ENCODE measurements at regions not wholly inside any gene's neighbourhood (a gene's known extent, or its start where the extent isn't known, plus 50 kb on each side); places are given as distances from the start of the nearest gene placed in this dataset.

DNA sequence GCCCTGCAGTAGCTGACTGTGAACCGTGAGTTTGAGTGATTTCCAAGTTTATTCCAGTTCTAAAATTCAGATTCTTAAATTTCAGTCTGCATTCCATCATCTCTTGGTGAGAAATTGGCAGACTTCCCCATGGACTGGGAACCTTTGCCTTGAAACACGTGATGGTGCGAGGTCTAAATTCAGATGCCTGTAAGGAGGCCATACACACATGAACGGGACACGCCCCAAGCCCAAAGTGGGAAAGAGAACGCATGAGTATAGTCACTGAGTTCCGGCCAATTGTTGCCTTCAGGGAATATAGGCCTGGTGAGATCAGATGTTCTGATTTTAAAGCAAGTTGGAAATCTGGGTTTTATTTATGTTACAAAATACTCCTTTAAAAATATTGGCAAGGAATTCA, 1084.4 kb upstream of the WWC1 start:
- DNase-seq: no peak

DNA sequence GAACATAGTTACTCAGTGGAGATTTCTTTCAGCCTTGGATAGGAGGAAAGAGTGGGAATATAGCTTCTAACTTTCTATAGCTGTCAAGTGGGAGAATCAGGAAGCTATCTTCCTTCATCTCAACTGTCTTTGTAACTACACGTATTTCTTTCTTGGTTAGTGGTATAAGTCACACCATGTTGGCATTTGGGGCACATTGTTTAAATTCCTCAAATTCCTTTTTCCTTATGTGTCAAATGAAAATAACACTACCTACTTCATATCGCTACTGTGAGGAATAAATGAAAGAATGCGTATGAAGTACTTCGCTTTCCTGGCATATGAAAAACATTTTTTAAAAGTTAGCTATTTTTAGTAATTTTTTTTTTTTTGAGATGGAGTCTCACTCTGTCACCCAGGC, 1082.5 kb upstream of the WWC1 start:
- no peak for DNase-seq

DNA sequence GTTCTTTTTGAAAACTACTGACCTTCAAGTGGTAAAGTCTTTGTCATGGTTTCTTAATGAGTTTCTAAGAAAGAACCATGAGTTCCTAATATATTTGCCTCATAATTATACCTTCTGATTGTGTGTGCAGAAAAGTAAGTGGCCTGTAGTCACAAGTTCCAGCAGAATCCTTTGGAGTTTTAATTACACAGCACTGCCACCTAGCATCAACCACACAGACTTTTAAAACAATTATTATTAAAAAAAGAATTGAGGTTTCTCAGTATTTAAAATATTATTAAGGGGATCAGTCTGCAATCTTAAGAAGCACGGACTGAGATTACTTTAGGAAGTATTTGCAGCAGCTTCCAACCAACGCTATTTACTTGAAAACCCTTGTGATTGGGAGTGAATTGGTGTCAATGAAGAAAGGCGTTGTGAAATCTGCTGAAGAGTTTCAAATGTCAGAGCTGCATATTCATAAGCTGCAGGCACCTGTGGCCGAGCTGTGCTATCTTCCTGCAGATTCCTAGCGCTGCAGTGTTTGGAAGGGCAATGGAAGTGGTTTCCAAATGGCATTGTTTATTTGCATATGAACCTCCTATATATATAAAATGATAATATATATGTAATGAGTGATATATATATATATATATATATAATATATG, 1074.2 kb upstream of the WWC1 start:
- DNase-seq: no peak

DNA sequence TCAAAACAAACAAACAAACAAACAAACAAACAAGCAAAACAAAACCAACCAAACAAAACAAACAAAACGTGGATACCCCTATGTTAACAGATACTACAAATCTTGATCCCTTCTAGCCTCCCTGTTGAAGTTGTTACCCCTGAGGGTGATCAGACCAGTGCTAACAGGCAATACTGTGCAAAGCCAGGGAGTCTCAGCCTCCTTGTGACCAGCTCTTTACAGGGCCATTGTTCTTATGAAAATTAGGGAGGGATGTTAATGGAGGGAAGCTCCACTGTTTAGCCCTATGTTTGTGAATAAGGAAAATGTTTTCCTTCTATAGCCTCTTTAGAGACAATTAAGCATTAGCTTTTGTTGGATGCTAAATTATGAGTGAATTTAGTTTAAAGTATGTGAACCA, 1072.1 kb upstream of the WWC1 start:
- no peak for DNase-seq

DNA sequence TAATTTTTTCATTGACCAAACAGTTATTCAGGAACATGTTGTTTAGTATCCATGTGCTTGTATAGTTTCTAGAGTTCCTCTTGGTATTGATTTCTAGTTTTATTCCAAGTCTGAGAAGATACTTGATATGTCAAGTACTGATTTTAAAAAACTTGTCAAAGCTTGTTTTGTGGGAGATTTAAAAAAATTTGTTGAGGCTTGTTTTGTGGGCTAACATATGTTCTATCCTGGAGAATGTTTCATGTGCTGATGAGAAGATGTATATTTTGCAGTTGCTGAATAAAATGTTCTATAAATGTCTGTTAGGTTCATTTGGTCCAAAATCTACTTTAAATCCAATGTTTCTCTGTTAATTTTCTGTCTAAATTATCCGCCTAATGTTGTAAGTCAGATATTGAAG, 1065.1 kb upstream of the WWC1 start:
- no peak for DNase-seq

DNA sequence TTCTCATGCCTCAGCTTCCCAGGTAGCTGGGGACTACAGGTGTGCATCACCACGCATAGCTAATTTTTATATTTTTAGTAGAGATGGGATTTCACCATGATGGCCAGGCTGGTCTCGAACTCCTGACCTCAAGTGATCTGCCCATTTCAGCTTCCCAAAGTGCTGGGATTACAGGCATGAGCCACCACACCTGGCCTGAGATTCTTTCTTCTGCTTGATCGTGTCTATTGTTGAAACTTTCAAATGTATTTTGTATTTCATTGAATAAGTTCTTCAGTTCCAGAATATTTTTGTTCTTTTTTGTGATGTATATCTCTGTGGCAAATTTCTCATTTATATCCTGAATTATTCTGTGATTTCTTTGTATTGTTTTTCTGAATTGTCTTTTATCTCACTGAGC, 1063.3 kb upstream of the WWC1 start:
- DNase-seq: no peak

DNA sequence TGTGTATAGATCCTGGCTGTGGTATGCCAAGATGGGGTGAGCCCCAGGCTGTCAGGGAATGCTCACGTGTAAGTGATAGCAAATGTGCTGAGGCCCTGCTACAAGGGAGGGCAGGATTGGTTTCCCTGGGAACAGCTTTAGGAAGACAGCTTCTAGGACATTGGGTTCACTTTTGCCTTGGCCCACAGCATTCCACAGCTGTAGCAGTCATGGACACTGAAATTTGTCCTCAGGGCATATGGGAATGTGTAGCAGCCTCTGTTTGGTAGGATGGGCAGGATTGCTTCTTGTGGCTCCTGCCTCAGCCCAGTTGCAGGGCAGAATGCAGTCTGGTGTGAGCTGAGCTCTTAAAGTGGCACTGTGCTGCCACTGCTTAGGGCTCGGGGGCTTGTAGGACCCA, 1061.7 kb upstream of the WWC1 start:
- no peak for DNase-seq

DNA sequence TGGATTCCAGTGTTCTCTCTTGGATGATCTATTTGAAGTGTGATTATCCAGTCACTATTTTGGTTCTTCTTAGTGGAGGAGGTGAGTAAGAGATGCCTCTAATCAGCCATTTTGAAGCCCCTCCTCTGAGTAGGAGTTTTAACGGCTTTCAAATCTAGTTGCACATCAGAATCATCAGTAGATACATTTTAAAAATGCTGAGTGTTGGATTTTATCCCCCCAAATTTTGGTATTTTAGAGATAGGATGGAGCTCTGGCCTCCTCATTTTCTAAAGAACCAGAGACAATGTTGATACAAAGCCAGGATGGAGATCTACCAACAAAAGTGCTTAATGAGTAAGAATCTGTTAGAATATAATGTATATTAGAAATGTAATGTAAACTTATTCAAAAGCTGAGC, 1061.0 kb upstream of the WWC1 start:
- DNase-seq: no peak

DNA sequence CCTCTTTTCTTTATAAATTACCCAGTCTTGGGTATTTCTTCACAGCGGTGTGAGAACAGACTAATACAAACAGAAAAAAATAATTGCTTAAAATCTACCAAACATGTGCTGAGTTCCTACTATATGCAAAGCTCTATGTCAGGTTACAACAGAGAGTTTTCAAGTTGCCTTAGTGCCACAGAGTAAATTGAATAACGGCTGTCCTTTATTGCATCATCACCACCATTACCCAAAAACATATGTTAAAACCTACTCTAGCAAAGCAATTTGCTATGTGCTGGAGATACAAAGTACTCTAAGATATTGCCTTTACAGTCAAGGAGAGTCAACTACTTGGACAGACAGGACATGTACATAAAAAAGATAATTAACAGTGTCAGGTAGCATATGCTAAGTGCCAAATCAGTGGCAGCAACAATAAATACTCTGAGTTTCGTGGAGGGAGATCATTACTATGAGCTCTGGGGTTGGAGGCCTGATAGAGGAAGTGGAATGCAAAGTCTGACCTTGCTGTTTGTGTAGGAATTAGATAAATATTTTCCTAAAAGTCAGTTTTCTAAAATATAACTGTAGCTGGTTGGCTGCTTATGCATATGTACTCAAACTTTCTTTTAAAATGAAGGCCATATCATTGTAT, 1058.7 kb upstream of the WWC1 start:
- DNase-seq: no peak

DNA sequence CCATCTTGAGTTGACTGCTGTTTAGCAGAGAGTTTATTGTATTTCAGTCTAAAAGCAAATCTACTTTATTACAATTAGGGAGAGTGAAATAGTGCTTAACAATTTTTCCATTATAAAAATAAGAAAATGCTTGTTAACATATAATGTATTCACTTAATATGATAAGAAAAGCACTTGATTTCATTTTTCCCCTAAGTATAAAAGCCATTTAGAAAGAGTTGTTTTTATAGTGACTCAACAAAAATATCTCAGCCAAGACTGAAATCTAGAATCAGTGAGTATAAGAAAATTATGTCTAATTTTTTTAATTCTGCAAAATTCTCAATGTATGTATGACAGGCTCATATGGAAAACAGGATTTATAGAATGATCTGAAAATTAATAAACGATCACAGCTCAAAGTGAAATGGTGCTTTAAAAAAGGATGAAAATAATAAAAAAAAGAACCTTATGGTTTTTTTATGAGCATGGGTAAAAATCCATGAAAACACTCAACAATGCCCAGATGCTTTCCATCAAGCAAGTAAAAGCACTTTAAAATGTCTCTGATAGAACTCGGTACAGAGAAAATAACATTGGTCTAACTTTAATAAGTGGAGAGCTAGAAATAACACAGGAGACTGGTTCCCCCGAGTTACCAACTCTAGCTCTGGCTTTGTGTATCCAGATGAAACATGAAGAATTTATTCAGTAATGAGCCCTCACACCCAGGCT, 1057.8 kb upstream of the WWC1 start:
- DNase-seq: no peak

DNA sequence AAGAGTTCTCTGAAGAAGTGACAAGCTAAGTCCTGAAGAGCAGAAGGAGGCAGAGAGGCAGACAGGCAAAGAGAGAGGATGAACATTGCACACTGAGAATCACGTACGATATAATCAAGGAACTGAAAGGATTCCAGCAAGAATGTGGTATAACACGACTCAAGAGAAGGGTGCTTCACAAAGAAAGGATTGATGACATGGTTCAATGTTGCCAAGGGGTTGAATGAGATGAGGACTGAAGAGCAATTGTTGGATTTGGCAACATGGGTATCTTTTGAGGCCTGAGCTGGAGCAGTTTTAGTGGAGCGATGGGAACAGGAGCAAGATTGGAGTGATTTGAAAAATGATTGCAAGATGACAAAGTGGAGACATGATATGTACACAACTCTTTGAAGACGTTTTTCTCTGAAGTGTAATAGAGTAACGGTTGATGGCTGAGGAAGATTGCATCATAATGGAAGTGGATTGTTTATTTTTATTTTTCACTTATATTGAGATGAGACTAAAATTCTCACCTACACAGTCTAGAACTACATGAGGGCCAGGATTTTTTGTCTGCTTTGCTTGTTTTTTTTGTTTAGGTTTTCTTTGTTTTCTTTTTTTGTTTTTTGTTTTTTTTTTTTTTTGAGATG, 1049.9 kb upstream of the WWC1 start:
- DNase-seq: no peak

DNA sequence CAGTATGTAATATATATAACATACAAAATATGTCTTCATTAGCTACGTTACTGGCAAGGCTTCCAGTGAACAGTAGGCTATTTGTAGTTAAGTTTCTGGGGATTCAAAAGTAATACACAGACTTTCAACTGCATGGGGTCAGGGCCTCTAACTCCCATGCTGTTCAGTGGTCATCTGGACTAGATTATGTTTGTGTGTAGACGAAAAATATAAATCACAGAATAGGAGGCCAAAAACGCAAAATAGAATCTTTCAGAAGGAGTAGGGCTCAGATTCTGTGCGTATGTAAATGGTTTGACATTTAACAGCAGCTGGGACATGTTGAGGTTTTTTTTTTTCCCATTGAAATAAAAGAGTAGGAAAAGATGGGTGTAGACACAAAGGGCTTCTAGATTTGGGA, 1048.7 kb upstream of the WWC1 start:
- no peak for DNase-seq

DNA sequence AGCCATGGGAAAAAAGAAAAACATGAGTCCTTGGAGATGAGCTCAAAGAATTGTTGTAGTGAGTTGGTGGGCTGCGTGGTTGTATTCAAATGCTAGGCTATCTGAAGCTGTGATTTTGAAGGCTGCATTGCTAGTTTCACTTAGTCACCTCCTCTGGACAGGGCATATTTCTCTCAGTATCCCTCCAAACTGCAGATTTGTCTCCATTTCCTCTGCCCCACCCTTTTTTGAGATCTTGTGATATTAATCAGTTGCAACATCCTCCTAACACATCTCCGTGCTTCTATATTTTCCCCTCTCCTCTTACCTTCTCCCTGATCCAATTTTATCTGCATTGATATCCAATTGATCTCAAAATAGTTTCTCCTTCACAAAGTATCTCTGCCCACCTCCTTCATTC, 1048.0 kb upstream of the WWC1 start:
- DNase-seq: no peak

DNA sequence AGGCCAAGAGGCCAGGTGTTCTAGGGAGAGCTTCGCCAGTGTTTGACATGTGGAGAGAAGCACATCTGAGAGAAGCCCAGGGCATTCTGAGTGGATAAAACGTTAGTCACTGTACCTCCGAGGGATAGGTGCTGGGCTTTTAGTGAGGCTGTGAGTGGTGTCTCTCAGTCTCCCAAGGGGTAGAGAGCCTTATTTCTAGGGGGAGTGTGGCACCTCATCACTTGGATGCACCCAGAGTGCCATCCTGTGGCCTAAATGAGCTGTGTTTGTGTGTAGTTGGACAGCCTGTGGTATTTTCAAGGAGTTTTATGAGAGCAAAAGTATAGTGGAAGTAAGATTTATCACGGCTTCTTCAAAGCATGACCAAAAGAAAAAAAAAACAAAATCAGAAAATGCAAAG, 1046.9 kb upstream of the WWC1 start:
- no peak for DNase-seq

DNA sequence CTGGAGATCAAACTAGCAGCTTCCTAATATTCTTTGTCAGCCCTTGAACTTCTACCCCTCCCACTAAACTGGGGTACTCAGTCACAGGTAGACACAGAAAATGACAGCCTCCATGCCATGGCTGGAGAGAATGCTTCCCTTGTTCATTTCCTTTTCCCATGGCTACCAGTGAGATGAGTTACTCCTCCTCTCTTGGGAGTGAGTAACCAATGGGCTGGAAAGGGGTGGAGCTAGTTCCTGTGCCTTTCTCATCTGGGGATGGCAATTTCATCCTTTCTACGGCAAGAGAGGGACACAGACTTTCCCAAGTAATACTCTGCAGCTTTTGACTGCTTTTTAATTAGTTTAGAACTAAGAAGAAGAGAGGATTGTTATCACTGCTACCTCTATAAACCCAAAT, 1045.6 kb upstream of the WWC1 start:
- no peak for DNase-seq

DNA sequence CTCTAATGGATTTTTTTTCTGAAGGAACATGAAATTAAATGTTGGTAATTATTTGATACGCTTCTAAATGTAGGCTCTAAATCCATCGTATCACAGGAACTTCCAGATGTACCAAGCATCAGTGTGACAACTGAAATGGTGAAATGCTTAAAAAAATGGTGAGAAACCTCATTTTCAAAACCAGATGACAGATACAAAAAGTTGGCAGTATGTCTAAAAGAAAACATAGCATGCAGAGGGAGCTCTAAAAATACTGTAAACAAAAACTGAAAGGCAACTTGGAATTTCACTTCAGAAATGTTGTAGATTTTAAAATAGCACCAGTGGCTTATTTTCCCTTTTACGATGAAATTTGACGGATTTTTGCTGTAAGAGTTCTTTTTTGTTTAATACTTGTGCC, 1043.6 kb upstream of the WWC1 start:
- no peak for DNase-seq

DNA sequence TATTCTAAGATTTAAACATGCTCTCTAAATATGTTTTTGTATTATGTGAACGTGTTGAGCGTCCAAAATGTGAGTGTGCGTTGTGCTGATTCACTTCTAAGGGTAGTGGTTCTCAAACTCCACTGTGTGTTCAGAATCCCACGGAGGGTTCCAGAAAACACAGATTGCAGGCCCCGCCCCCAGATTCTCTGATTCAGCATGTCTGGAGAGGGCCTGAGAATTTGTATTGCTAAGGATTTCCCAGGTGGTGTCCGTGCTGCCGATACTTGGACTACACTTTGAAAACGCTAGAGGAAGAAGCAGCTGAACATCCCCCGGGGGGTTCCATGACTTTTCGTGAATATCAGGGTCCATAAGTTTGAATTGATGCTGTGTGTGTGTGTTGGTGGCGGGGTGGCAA, 1043.2 kb upstream of the WWC1 start:
- no peak for DNase-seq

DNA sequence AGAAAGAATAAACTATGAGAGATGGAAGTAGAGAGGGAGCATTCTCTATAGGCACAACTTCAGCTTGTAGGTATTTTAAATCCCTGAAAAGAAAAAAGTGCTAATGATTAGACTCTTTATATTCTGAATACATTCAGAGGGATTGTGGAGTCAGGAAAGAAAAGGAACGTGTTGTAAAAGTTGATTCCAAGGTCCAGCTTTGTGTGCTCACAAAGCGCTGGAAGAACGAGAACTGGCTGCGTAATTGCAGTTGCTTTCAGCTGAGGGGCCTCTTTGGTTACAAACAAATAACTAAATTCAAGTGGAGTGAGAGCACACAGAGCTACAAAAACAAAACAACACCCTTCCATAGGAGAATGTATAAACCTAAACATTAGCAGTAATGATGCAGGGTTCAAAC, 1040.4 kb upstream of the WWC1 start:
- no peak for DNase-seq

DNA sequence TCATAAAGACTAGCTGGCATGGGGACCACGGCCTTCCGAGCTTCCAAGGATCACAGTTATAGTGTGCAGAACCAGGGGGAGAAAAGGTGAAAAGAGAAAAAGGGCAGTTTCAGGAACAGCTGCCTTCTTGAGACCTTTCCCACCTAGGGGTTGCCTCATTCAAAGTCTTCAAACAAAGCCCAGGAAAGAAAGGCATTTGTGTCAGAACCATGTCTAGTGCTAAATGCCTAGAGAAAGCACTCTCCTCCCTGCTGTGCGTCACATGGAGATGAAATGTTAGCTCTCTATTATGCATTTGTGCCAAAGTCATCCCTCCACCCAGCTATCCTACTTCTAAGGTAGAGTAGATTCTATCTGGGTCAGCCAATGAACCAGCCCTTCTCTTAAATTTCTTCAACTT, 1037.3 kb upstream of the WWC1 start:
- DNase-seq: no peak

DNA sequence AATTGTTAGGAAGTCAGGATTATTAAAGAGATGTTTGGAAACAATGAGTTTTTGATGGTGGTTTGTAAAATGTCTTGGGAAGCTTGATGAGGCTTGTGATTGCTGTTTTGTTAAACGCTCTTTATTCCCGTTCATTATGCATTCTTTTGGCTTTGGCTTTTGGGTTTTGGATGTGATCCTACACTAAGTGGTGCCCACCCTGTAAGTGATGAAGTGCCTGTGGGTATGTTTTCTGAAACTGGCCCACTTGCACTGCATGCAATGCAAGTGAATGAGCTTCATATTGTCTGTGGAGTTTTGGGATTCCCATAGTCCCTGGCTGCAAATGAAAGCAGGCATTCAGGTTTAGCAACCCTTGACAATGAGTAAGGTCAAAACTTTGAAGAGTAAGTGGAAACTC, 1035.5 kb upstream of the WWC1 start:
- peak in 4 of 14 donors; percentile 11 to 36 (median 18) for DNase-seq

DNA sequence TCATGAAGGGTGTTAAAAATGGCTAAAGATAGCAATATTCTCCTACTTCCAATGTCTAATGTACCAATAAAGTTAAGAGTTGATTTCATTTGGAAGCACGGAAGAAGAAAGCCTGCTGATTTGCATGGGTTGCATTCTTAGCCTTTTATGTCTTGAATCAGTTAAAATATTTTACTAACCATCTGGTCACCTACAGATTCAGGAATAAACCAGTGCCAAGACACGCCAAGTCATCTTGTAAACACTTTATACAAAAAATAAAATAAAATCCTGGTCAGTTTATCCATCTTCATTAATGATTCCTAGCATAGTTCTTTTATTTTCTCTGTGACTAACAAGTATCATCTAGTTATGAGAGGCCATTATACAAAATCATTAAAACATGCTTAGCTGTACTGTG, 1031.6 kb upstream of the WWC1 start:
- no peak for DNase-seq

DNA sequence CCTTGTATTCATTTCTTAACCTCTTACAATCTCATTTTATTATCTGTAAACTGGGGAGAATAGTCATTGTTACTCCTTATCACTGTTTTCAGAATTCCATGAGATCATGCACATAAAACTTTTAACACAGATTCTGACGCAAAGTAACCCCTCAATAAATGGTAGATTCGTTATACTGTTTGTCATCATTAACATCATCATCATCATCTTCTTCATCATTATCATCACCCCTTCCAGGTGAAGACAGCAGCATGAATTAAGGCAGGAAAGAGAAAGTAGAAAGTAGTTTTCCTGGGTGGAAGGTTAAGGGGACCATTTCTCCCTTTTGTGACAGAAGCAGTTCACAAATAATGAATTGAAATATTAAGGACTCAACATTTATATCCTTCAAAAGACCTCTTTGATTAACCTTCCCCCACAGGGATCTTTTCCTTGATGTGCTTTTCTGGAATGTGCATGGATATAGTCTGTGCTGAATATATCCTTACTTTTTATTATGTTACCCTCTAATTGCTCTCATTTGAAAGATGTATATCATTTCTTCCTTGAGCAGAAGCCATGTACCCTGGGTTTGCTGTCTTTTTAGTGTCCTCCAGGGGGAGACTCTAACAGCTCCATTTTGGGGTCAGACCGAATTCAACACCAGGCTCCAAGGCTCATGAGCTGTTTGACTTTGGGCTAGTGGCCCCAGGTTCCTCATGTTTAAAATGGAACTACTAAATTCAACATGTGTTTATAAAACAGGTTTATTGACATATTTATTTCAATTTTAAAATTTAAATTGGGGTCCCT, 1029.9 kb upstream of the WWC1 start:
- no peak for DNase-seq

DNA sequence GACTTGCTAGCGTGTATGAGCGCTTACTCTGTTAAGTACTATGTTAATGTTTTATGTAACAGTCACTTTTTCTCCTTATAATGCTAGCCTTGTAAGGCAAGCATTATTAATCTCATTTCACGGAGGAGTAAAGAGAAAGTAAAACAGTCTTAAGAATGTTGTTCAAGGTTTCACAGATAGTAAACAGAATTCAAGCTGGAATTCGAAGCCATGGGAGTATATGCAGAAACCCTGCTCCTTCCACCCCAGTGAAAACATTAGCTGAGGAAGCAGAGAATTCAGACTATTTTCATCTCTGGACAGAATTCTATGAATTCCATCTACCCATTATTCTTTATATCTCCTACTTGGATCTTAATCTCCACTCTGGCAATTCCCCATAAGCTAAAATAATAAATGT, 1028.3 kb upstream of the WWC1 start:
- DNase-seq: no peak
